Thymus (tissue), 11 donors: ENCODE measurements at regions not wholly inside any gene's neighbourhood (a gene's known extent, or its start where the extent isn't known, plus 50 kb on each side); places are given as distances from the start of the nearest gene placed in this dataset.

Source experiments
- DNase-seq, 9 donors: peaks; one replicate each; pipeline ENCODE4 v3.0.0-alpha.2; 2013; ENCODE audit warnings: low spot score in 9 of 9, low read depth in 6 of 9, missing footprints in 1 of 9
- H3K27ac ChIP-seq, 2 donors: one replicate each; pipeline ENCODE4 v1.5.1; 2013; ENCODE audit warnings: control low read depth in 1 of 2, low read depth in 1 of 2, low read length in 1 of 2, mild to moderate bottlenecking in 1 of 2, moderate library complexity in 1 of 2
- H3K27me3 ChIP-seq, 2 donors: one replicate each; pipeline ENCODE4 v1.5.1; 2013; ENCODE audit warnings: low read length in 1 of 2; ENCODE audit not compliant: control insufficient read depth in 2 of 2, insufficient read depth in 1 of 2
- H3K36me3 ChIP-seq, 2 donors: one replicate each; pipeline ENCODE4 v1.5.1; 2013; ENCODE audit warnings: low read length in 1 of 2, mild to moderate bottlenecking in 1 of 2, moderate library complexity in 1 of 2; ENCODE audit not compliant: control insufficient read depth in 2 of 2, insufficient read depth in 2 of 2
- H3K4me1 ChIP-seq, 2 donors: one replicate each; pipeline ENCODE4 v1.5.1; 2013; ENCODE audit warnings: low read length in 2 of 2; ENCODE audit not compliant: control insufficient read depth in 2 of 2, insufficient read depth in 2 of 2
- H3K4me3 ChIP-seq, 2 donors: one replicate each; pipeline ENCODE4 v1.5.1; 2013; ENCODE audit warnings: low read length in 2 of 2, control low read depth in 1 of 2, mild to moderate bottlenecking in 1 of 2
- H3K9me3 ChIP-seq, 2 donors: one replicate each; pipeline ENCODE4 v1.5.1; 2013; ENCODE audit warnings: low read length in 1 of 2, mild to moderate bottlenecking in 1 of 2; ENCODE audit not compliant: control insufficient read depth in 2 of 2, insufficient read depth in 1 of 2
- WGBS: extraction: QIAGEN DNeasy Blood & Tissue Kit; methylation state at CpG from one replicate; pipeline ENCODE4 v1.1.7; 2013; 5-methylcytosine and 5-hydroxymethylcytosine counted together
- donor health status: healthy.

GRCh38 chr7:156540619-156541165, 99.9 kb upstream of the RNF32 start:
- Histone ChIP-seq H3K36me3 (no peaks in the 10 kb centered on the region), H3K27me3 (no peaks in the 10 kb centered on the region), H3K4me3 (no peak overlapping the region), H3K4me1 (no peaks in the 10 kb centered on the region), H3K9me3 (no peaks in the 10 kb centered on the region), H3K27ac (no peak overlapping the region)
- DNase-seq: no peak
- 91% methylated on average over 7 of the region's 7 CpGs for whole genome bisulfite sequencing

GRCh38 chr7:156539999-156540398, 100.6 kb upstream of the RNF32 start:
- no peak for DNase-seq

GRCh38 chr7:156537006-156537405, 103.6 kb upstream of the RNF32 start:
- no peak overlapping the region for H3K4me3 ChIP-seq
- H3K9me3 ChIP-seq: no peaks in the 10 kb centered on the region
- H3K4me1 ChIP-seq: no peaks in the 10 kb centered on the region
- 85% methylated on average over 5 of the region's 5 CpGs for WGBS
- H3K27ac ChIP-seq: no peak overlapping the region
- no peaks in the 10 kb centered on the region for H3K27me3 ChIP-seq
- no peak for DNase-seq
- H3K36me3 ChIP-seq: no peaks in the 10 kb centered on the region

More at GRCh38 chr7:156539999-156540398, 100.6 kb upstream of the RNF32 start:
- 84% methylated on average over 12 of the region's 12 CpGs for WGBS
- H3K4me1 ChIP-seq: no peaks in the 10 kb centered on the region
- H3K27me3 ChIP-seq: no peaks in the 10 kb centered on the region
- no peak overlapping the region for H3K27ac ChIP-seq
- no peaks in the 10 kb centered on the region for H3K9me3 ChIP-seq
- H3K4me3 ChIP-seq: no peak overlapping the region
- H3K36me3 ChIP-seq: no peaks in the 10 kb centered on the region

GRCh38 chr7:156534925-156535324, 105.6 kb upstream of the RNF32 start:
- peaks cover 0 to 2% of the 10 kb centered on the region in 2 donors for H3K27me3 ChIP-seq
- H3K4me1 ChIP-seq: no peaks in the 10 kb centered on the region
- no peaks in the 10 kb centered on the region for H3K36me3 ChIP-seq
- H3K9me3 ChIP-seq: no peaks in the 10 kb centered on the region
- DNase-seq: no peak
- 91% methylated on average over 9 of the region's 9 CpGs for WGBS
- H3K27ac ChIP-seq: no peak overlapping the region
- H3K4me3 ChIP-seq: no peak overlapping the region

- H3K27me3 ChIP-seq: peaks cover 0 to 2% of the 10 kb centered on the region in 2 donors
- H3K4me1 ChIP-seq: no peaks in the 10 kb centered on the region
- H3K27ac ChIP-seq: no peak overlapping the region
- 95% methylated on average over 9 of the region's 9 CpGs for WGBS
- no peak for DNase-seq
- H3K4me3 ChIP-seq: no peak overlapping the region
- no peaks in the 10 kb centered on the region for H3K9me3 ChIP-seq
- no peaks in the 10 kb centered on the region for H3K36me3 ChIP-seq
Observed at GRCh38 chr7:156533964-156534363, 106.6 kb upstream of the RNF32 start.

GRCh38 chr7:156533420-156533819, 107.2 kb upstream of the RNF32 start:
- 93% methylated on average over 13 of the region's 13 CpGs for WGBS
- Histone ChIP-seq H3K4me1 (no peaks in the 10 kb centered on the region), H3K4me3 (no peak overlapping the region), H3K36me3 (no peaks in the 10 kb centered on the region), H3K27ac (no peak overlapping the region), H3K9me3 (no peaks in the 10 kb centered on the region), H3K27me3 (peaks cover 0 to 2% of the 10 kb centered on the region in 2 donors)
- DNase-seq: no peak

GRCh38 chr7:156532016-156532602, 108.5 kb upstream of the RNF32 start:
- DNase-seq: no peak
- no peaks in the 10 kb centered on the region for H3K36me3 ChIP-seq
- H3K4me1 ChIP-seq: no peaks in the 10 kb centered on the region
- no peak overlapping the region for H3K4me3 ChIP-seq
- H3K27me3 ChIP-seq: peaks cover 0 to 2% of the 10 kb centered on the region in 2 donors
- H3K9me3 ChIP-seq: no peaks in the 10 kb centered on the region
- 65% methylated on average over 2 of the region's 2 CpGs for WGBS
- H3K27ac ChIP-seq: no peak overlapping the region

- H3K9me3 ChIP-seq: no peaks in the 10 kb centered on the region
- H3K27me3 ChIP-seq: peaks cover 0 to 2% of the 10 kb centered on the region in 2 donors
- H3K4me3 ChIP-seq: no peak overlapping the region
- WGBS: 96% methylated on average over 5 of the region's 5 CpGs
- H3K4me1 ChIP-seq: no peaks in the 10 kb centered on the region
- no peak for DNase-seq
- H3K27ac ChIP-seq: no peak overlapping the region
- H3K36me3 ChIP-seq: no peaks in the 10 kb centered on the region
Observed at GRCh38 chr7:156529956-156530355, 110.6 kb upstream of the RNF32 start.

- no peak overlapping the region for H3K27ac ChIP-seq
- H3K4me3 ChIP-seq: no peak overlapping the region
- peaks cover 0 to 2% of the 10 kb centered on the region in 2 donors for H3K27me3 ChIP-seq
- no peak for DNase-seq
- no peaks in the 10 kb centered on the region for H3K9me3 ChIP-seq
- no peaks in the 10 kb centered on the region for H3K4me1 ChIP-seq
- no peaks in the 10 kb centered on the region for H3K36me3 ChIP-seq
- WGBS: 58% methylated on average over 4 of the region's 4 CpGs
Observed at GRCh38 chr7:156527458-156527890, 113.1 kb upstream of the RNF32 start.
